ENCODE measurements at regions not wholly inside any gene's neighbourhood (a gene's known extent, or its start where the extent isn't known, plus 50 kb on each side); places are given as distances from the start of the nearest gene placed in this dataset.

DNA sequence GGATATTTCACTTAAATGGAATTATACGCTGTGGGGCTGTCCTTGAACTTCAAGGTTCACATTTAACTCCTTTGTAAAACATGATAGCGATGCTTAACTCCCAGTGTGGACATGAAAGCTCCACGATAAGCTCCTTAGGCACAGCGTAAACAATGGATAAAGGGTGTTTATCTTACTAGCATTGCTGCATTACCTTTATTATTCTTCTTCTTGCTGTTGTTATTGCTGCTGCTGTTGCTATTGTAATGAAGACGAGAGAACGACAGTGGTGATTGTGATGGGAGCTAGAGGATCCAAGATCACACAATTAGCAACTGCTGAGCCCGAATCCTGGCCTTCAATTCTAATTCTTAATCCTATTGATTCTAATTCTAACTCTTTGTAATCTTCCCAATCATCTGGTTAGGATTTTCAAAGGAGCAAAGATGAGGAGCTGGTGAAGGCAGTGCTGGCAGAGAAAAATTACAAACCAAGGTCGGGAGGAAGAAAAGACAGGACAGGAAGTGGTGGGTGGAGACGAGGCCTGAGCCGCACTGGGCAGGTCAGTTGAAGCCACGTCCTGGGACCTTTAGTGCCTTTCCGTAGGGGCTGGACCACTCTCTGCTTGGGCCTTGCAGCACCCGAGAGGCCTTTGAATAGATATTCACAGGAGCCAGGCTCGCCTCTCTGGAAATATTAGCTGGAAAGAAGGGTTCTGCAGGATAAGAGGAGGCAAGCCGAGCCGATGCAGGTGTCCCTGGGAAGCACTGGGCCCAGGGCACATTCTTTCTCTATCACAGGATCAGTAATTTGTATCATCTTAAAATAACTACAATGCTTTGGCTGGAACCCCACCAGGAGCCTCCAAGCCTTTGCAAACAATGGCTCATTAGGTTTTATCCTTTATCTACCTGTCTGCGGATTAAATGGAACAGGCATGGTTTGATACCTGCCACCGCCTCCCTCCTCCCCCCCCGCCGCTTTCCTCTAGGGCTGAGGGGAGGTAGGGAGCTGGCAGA is 571.6 kb downstream of the AJAP1 start:
- no peak for DNase-seq

DNA sequence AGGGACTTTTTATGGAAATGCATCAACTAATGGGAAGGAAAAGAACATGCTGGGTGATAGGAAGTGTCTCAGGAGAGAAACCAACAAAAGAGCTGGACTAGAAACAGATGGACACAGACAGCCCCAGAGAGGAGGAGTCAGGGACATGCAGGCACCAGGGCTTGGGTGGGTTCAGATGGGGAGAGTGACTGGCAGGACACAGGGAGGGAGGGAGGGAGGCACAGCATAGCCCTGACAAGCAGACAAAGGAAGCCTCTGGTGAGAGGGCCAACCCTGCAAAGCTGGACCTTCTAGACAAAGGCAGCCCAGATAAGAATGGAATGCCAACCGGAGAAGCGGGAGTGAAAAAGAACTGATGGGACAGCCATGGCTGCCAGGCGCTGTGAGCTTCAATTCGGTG is 568.8 kb downstream of the AJAP1 start:
- DNase-seq, result no peak

DNA sequence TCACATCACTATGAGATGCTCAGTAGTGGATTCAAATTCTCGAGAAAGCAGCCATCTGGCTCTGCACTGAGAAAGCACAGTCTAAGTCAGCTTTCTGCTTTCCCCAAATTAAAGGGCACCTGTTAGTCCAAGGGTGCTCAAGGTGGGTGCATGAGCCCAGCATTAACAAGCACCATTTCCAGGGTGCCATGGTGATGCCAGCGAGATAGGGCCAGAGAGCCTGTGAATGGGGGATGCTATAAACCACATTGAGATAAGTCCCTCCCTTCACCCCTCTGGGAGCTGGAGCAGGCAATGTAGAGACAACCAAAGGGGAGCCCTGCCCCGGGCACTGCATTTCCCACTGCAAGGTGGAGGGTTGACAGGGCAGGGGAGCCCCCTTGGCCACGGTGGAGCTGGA is 568.2 kb downstream of the AJAP1 start:
- DNase-seq, result no peak

DNA sequence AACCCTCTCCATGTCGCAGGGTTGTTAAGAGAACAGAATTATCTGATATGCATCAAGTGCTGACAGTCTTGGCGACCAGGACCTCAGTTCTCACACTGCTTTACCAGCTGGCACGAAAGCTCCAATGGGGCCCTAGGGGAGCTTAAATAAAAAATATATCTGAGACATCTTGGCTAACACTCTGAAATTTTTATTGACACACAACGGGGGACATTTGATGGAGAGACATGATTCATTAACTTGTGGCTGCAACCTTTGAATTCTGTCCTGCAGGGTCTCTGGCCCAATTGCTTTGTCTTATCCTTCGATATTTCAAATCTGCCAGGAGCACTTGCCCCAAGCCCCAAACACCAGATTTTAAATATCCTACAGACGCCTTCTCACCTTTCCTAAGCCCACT is 567.0 kb downstream of the AJAP1 start:
- DNase-seq, result no peak

DNA sequence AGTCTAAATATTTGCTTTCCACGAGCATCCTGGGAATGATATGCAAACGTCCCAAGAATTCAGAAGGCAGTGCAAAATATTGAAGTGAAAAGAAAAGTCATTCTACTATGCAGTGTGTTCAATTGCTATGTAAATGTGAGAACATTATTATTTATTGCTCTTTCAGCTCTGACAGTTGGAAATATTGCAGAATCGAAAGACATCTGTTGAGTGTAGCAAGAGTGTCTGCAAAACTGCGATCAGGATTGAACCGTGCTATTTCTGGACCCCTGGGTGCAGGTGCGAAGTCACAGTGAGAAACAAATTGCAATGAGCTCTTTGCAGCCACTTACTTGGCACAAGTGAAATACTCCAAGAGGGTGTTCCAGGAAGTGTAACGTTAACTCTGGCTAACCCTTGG is 566.4 kb downstream of the AJAP1 start:
- no peak for DNase-seq

DNA sequence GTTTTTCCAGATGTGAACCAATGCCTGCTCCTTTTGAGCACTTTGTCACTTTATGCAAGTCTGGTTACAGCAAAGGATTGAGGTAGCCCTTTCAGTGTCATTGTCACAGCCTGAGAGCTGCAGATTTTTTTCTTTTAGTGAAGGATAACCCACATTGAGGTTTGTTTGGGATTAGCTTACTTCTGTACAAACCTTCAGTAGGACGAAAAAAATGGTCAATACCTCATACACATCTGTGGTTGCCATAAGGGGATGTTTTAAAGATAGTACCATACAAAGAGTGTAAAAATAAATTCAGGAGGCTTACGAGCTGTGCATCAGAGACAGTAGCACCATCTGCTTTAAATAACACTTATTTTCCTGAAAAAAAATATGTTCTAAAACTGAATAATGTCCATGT is 566.0 kb downstream of the AJAP1 start:
- DNase-seq, result no peak

DNA sequence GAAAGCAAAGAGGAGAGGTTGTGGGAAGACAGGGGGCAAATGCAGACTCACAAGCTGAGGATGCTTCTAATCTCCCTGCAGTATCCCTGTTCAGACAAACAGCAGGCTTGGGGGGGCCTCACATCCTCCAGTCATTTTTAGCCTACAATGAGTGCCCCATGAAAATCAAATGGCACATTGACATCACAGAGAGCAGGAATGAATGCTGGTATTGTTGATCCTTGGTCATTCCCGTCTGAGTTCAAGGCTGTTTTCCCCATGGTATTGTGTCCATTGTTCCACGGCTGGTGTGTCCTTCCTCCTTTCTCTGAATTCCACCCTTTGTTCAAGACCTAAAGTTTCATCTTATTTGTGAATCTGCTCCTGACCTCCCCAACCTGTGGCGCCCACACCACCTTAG is 545.6 kb downstream of the AJAP1 start:
- no peak for DNase-seq

DNA sequence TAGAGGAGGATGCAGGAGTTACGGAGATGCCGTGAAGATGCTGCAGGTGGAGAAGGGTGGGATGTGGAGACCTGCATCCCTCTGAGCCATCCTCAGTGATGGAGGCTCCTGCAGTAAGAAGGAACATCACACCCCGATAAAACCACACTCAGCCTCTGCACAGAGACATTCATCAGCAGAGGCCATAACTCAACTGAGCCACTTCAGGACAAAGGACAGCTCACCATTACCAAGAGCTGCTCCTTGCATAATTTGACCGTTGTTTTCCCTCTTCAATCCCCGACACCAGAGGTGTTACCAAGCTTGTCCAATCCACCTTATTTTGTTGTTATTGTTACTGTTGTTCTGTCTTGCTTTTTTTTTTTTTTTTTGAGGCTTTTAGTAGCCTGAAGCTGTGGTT is 543.9 kb downstream of the AJAP1 start:
- peak; percentile 20 for DNase-seq

DNA sequence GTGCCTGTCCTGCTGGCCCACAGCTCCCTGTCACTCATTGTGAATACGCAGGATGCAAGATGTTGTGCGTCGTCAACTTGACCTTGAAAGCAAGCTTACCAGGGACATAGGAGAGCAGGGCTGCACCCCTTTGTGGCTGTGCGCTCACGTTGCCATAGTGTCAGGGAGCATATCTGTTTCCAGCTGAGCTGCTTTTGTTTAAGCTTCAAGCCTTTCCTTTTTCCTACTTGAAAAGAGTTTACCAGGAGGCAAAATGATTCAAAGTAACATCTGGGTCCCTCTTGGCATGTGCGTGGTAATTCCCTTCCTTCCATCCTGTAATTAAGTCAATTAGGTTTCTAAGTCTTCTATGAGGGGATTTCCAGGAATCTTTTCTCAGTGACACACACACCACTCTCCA is 537.1 kb downstream of the AJAP1 start:
- DNase-seq, result no peak

DNA sequence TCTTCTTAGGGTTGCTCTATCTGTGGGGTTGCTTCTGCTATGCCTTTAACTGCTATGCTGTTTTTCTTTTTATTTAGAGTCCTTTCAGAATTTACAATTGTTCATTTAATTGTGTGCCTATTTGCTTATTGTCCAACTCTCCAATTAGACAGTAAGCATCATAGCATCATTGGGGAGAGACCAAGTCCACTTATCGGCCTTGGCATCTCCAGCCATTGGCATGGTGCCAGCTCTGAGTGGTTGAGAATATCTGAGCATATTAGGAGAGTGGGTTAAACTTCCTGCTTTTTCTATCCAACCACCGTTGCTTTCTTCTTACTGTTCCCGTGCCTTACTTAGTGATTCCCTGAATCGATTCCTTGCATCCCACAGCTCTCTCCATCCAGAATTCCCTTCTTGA is 535.0 kb downstream of the AJAP1 start:
- no peak for DNase-seq

DNA sequence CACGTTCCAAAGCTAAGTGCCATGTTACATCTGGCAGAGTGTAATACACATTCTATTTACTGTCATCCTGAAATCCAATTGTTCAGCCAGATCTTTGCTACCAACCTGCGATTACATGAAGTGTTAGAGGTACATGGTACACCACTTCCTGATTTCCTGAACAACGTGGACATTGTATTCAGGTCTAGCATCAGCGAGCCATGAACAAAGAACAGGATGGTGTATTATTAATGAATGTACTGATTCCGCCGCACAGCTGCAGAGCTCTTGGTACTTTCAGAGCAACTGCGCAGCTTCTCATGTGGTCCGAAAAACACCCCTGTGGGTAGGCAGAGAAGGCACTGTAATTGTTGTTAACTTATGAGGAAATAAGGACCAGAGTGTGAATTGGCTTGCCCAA is 511.4 kb downstream of the AJAP1 start:
- DNase-seq, result no peak

DNA sequence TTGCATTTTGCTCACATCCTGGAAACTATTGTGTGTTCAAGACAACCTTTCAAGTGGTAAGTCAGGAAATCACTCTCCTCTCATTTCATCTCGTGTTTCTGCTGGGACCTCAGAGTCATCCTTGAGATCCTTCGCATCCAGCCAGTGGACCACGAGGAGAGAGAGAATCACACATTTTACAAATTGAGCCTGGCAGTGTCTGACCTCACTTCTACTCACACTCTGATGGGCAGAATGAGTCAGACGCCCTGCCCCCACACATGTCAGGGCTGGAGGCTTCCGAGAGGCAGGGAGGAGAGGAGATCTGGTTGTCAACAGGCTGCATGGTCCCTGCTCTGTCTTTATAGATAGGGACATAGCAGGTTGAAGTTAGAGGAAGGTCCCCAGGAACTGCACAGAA is 509.7 kb downstream of the AJAP1 start:
- DNase-seq, result no peak

DNA sequence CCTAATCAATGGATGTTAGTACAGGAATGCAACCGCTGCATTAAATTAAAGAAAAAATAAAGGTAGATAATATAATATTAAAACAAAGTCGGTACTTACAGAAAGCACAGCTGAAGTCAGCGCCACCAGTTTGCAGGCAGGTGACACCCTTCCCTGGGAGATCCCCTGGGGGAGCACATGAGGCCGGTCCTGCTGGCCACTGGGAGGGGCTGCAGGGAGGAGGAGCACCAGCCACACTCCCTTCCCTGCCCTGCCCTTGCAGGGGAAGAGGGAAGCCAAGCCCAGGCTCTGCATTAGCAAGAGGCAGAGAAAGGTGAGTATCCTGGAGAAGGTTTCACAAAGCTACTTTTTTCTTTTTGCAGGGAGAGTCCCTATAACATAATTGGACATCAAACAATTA is 507.0 kb downstream of the AJAP1 start:
- no peak for DNase-seq

DNA sequence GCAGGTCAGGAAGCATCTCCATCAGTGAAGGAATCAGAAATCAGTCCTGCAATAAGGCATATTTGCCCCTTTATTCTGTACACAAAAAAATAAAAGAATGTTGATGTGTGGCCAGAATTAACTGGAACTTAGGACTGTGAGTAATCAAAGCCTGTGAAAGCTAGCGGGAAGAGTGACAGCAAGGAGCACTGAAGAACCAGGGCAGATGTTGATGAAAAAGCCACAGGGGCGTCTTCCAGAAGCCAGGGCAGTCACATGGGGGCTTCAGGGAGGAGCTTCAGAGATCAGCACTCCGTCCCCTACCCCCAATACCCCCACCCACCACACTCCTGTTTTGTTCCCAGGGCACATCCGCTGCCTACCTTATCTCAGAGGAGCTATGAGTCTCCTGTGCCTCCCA is 502.8 kb downstream of the AJAP1 start:
- DNase-seq, result no peak

DNA sequence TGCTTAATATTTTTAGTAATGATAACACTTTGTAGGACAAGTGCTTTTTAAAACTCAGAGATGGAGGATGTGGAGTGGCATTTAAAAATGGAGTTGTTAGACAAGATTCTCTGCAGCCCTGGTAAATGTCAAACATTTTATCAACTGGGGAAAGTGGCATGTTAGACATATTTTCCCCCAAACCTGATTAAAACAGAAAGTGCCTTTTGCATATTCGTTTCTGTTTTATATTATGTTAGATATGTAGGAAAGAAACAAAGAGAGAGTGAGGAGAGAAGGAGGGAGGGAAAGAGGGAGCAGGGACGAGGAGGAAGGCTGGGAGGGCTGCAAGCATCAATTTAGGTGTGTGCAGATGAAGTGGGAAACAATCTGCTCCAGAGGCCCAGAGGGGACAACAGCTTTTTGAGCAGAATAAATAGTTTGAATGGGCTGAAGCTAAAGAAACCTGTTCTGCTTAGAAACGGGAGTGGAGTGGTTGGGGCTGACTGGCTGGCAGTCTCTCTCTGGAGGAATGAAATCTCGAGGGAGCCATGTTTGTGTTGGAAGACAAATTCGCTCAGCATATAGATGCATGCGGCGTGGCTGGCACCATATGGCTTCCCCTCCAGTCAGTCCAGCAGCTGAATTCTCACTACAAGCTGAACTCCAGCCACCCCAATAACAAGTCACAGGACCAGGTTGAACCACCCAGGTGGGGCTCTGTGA is 502.2 kb downstream of the AJAP1 start:
- no peak for DNase-seq

DNA sequence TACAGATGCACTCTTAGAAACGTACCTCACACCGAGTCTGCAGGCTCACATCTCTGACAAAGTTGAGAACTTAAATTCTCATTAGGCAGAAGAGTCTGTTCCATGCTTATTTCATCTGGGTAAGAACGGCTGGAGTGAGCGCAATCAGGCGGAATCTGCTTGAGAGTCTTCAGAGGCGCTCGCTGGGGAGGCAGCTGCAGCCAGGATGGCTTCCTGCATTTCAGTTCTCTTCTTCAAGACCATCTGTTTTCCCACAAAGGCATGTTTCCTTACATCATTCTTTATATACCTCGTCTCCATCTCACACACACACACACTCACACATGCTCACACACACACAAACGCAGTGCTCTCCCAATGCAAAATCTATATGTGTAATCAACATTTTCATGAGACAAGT is 497.1 kb downstream of the AJAP1 start:
- no peak for DNase-seq

DNA sequence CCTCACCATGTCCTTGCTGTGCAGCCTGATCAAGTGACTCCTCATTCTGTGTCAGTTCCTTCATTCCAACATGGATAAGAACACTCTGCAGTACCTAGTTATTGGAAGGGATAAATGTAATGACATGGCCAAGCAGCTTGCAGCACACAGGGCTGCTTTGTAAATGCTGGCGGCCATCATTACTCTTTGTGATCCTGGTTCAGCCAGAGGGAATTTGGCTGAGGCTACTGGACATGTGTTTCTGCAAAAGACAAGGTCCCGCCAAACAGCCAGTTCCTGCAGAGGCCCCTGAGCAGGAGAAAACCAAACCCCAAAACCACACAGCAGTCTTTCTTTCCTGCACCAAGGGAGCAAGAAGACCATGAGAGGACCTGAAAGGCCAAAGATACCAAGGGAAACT is 495.8 kb downstream of the AJAP1 start:
- DNase-seq, result no peak

DNA sequence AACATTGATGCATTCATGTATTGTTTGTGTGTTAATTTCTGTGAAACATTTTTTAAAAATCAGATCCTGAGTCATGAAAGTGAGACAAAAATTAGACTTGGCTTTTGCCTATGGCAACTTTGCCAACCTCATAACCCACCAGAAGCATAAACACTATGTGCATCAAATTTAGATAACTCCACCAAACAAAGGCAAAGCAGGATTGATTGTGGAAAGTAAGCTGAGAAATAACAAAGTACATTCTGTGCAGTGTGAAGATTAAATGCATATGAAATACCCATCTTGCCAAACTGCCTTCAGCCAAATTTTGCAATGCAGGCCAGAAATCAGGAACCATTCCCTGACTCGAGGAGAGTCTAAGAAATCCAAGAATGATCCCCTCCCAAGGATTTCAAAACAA is 493.4 kb downstream of the AJAP1 start:
- DNase-seq, result no peak

DNA sequence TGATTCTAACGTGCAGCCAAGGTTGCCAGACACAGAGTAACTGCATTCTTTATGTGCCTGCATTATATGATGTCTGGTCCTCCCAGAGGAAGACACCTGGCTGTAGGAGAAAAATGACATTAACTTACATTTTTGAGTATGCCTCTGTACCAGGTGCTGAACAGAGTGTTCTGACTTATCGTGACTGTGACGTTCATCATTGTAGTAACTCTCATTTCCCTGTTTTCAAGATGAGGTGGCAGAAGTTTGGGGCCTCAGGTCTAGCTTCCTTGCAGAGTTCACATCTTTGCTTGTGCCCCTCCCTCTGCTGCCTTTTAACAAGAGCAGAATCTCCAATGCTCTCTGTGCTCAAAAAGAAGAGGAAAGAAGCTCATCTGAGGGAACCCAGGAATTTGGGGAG is 488.0 kb downstream of the AJAP1 start:
- DNase-seq, result no peak

DNA sequence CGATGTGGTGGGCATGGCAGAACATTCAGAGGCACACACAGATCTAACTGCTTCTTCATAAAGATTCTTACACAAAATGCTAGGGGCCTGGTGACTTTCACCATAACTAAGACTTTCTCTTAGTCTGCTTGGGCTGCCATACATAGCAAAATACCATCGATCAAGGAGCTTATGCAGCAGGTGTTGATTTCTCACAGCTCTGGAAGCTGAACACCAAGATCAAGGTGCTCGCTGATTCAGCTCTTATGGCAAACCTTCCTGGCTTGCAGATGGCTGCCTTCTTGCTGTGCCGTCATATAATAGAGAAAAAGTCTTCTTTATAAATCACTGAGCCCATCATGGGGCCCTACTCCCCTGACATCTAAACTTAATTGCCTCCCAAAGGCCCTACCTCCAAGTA is 487.3 kb downstream of the AJAP1 start:
- no peak for DNase-seq

DNA sequence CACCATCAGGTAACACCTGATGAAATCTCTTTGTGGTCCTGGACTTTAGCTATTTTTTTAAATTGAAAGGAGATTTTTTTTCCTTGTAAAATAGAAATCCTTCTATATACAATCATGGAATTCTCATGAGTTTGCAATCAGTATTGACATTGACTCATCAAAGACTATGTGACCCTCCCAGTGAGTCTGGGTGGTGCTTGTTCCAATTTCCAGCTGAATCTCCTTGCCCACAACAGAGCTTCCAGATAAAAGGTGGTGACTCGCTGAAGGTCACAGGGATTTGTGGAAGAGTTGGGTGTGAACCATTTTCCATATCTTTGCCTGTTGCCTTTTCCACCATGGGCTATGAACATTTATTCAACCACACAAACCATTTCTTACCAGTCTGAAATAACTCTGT is 486.6 kb downstream of the AJAP1 start:
- DNase-seq, result no peak

DNA sequence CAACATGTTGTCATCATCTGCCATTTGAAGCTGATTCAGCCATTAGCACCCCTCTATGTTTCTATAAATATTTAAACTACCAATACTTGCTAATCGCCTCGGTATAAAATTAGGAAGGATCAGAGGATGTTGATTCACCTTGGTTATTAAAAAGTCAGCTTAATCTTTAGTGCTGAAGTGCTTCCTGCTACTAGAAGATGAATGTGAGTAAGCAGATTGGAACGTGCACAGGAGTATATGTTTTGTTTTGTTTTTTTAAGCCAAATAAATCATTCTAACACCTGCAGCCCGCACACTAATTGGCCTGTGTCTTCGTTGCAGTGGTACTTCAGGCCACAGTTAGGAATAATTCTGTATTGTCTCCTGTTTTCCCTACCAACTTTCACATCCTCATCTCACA is 485.7 kb downstream of the AJAP1 start:
- DNase-seq, result no peak

DNA sequence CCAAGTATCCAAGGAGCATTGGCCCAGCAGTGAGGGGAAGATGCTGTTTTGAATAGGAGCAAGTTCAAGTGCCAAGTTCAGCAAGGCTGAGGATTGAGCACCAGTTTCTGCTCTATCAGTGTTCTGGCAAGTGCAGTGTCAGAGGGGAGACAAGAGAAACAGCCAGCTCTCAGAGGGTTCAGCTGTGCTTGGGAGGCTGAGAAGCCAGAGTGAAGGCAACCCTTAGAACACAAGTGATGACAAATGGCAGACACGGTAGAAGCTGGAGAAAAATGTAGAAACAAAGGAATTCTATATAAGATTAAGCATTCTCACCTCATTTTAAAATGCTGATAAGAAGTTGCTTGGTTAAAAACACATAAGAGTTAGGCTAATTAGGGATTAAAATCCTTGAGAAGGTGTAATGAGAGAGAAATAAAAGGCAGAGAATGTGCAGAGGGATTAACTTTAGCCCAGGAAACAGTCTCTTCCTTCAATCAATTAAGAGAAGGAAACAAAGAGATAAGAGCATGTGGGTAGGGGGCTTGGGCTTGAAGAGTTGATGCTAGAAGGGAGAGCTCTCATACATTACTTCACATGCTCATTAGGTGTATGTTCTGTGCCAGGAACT is 475.4 kb downstream of the AJAP1 start:
- no peak for DNase-seq

Measured in left kidney (tissue), 1 donor.